ENCODE measurements at regions not wholly inside any gene's neighbourhood (a gene's known extent, or its start where the extent isn't known, plus 50 kb on each side); places are given as distances from the start of the nearest gene placed in this dataset.

DNA sequence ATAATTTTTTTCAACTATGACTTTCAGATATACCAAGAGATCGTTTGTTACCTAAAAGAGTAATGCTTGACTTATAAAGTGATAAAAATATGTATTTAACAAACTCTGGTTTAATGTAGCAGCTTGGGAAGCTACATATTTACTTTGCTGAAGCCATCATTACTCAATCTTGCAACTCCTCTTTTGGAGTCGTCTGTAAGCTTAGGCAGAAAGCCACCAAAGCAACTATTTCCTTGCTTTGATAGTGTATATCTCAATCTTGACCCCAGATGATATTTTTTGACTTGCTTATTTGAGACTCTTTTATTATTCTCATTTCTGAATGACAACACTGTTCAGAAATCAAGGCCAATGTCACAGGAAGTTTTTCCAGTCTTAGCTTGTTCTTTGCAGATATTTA is 183.0 kb downstream of the SAMD5 start:
- TF ChIP-seq, protein P1, sequence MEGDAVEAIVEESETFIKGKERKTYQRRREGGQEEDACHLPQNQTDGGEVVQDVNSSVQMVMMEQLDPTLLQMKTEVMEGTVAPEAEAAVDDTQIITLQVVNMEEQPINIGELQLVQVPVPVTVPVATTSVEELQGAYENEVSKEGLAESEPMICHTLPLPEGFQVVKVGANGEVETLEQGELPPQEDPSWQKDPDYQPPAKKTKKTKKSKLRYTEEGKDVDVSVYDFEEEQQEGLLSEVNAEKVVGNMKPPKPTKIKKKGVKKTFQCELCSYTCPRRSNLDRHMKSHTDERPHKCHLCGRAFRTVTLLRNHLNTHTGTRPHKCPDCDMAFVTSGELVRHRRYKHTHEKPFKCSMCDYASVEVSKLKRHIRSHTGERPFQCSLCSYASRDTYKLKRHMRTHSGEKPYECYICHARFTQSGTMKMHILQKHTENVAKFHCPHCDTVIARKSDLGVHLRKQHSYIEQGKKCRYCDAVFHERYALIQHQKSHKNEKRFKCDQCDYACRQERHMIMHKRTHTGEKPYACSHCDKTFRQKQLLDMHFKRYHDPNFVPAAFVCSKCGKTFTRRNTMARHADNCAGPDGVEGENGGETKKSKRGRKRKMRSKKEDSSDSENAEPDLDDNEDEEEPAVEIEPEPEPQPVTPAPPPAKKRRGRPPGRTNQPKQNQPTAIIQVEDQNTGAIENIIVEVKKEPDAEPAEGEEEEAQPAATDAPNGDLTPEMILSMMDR (IDR thresholded peaks at IDR 0.05; ENCODE audit: control extremely low read depth in 1 of 3, insufficient read depth in 1 of 3, low read depth in 1 of 3, low read length in 3 of 3), result no peak
- TF ChIP-seq GABPA (IDR thresholded peaks at IDR 0.05; ENCODE audit: borderline replicate concordance, insufficient read depth, low read length) (no peak), SIN3A (conservative IDR thresholded peaks at IDR 0.05 in 1 of 2, IDR thresholded peaks at IDR 0.05 in 1 of 2; ENCODE audit: low read depth in 1 of 2, low read length in 2 of 2) (no peak), SP1 (IDR thresholded peaks at IDR 0.05; ENCODE audit: low read depth, low read length) (no peak), POLR2A (IDR thresholded peaks at IDR 0.05; ENCODE audit: control extremely low read depth in 1 of 2, low read depth in 2 of 2, low read length in 2 of 2) (no peak), POLR2AphosphoS5 (IDR thresholded peaks at IDR 0.05; ENCODE audit: low read depth, low read length) (no peak), EP300 (IDR thresholded peaks at IDR 0.05; ENCODE audit: borderline replicate concordance in 1 of 2, low read depth in 2 of 2, low read length in 2 of 2) (no peak), EZH2 (IDR thresholded peaks at IDR 0.05; ENCODE audit: low read depth, low read length, severe bottlenecking) (no peak), TAF7 (optimal IDR thresholded peaks at IDR 0.05; ENCODE audit: borderline replicate concordance, low read depth, low read length) (no peak)
- TF ChIP-seq, protein P2, sequence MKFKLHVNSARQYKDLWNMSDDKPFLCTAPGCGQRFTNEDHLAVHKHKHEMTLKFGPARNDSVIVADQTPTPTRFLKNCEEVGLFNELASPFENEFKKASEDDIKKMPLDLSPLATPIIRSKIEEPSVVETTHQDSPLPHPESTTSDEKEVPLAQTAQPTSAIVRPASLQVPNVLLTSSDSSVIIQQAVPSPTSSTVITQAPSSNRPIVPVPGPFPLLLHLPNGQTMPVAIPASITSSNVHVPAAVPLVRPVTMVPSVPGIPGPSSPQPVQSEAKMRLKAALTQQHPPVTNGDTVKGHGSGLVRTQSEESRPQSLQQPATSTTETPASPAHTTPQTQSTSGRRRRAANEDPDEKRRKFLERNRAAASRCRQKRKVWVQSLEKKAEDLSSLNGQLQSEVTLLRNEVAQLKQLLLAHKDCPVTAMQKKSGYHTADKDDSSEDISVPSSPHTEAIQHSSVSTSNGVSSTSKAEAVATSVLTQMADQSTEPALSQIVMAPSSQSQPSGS (IDR thresholded peaks at IDR 0.05; ENCODE audit: low read length), result no peak

Measured in H1 (cell line).